H9 (cell line): ENCODE measurements at regions not wholly inside any gene's neighbourhood (a gene's known extent, or its start where the extent isn't known, plus 50 kb on each side); places are given as distances from the start of the nearest gene placed in this dataset.
A peak's percentile ranks its signal among the peaks of the same experiment; 100 is the strongest.

Experiments used
- DNase-seq: peaks from one replicate; pipeline ENCODE4 v3.0.0-alpha.2; 2017
- H2AFZ ChIP-seq: one replicate; pipeline ENCODE4 v1.6.1; 2013; ENCODE audit warnings: mild to moderate bottlenecking, low read length, control low read depth, moderate library complexity
- H2AK5ac ChIP-seq: 2 replicates; pipeline ENCODE4 v1.6.1; 2013; ENCODE audit warnings: low read length, control low read depth, mixed read lengths; ENCODE audit not compliant: insufficient read length
- H2BK120ac ChIP-seq: one replicate; pipeline ENCODE4 v1.6.1; 2013; ENCODE audit warnings: low read depth, mild to moderate bottlenecking, low read length, control low read depth, inconsistent platforms; ENCODE audit not compliant: poor library complexity, severe bottlenecking
- H2BK12ac ChIP-seq: 2 replicates; pipeline ENCODE4 v1.6.1; 2013; ENCODE audit warnings: low read length, control low read depth, mixed read lengths, low read depth; ENCODE audit not compliant: insufficient read length
- H2BK15ac ChIP-seq: 2 replicates; pipeline ENCODE4 v1.6.1; 2013; ENCODE audit warnings: low read depth, low read length, control low read depth
- H2BK20ac ChIP-seq: one replicate; pipeline ENCODE4 v1.6.1; 2013; ENCODE audit warnings: low read depth, mild to moderate bottlenecking, low read length, control low read depth, inconsistent platforms; ENCODE audit not compliant: poor library complexity, severe bottlenecking
- H2BK5ac ChIP-seq: 2 replicates; pipeline ENCODE4 v1.6.1; 2013; ENCODE audit warnings: low read length, control low read depth, mixed read lengths; ENCODE audit not compliant: insufficient read length
- H3K14ac ChIP-seq: 2 replicates; pipeline ENCODE4 v1.6.1; 2013; ENCODE audit warnings: low read length, control low read depth; ENCODE audit not compliant: insufficient read depth
- H3K18ac ChIP-seq: 2 replicates; pipeline ENCODE4 v1.6.1; 2013; ENCODE audit warnings: low read depth, mild to moderate bottlenecking, mixed read lengths, low read length, control low read depth; ENCODE audit not compliant: insufficient read length
- H3K23ac ChIP-seq: 2 replicates; pipeline ENCODE4 v1.6.1; 2013; ENCODE audit warnings: low read length, control low read depth, mixed read lengths, low read depth; ENCODE audit not compliant: insufficient read length
- H3K23me2 ChIP-seq: 2 replicates; pipeline ENCODE4 v1.6.1; 2013; ENCODE audit warnings: low read depth, mild to moderate bottlenecking, mixed read lengths, low read length, control low read depth; ENCODE audit not compliant: insufficient read length, poor library complexity, severe bottlenecking
- H3K27ac ChIP-seq: 2 replicates; pipeline ENCODE4 v1.5.1; 2013; ENCODE audit warnings: low read length, control low read depth, mixed read lengths, low read depth; ENCODE audit not compliant: insufficient read length
- H3K27me3 ChIP-seq: 2 replicates; pipeline ENCODE4 v1.6.1; 2013; ENCODE audit warnings: low read length, control low read depth, inconsistent platforms; ENCODE audit not compliant: insufficient read depth
- H3K4ac ChIP-seq: 2 replicates; pipeline ENCODE4 v1.6.1; 2013; ENCODE audit warnings: low read depth, mild to moderate bottlenecking, control low read depth, inconsistent platforms, low read length, moderate library complexity
- H3K4me1 ChIP-seq: 2 replicates; pipeline ENCODE4 v1.6.1; 2013; ENCODE audit warnings: low read length, control low read depth, inconsistent platforms; ENCODE audit not compliant: insufficient read depth
- H3K4me2 ChIP-seq: 2 replicates; pipeline ENCODE4 v1.6.1; 2013; ENCODE audit warnings: low read length, control low read depth, mixed read lengths; ENCODE audit not compliant: insufficient read length, insufficient read depth
- H3K56ac ChIP-seq: 2 replicates; pipeline ENCODE4 v1.6.1; 2013; ENCODE audit warnings: low read depth, mild to moderate bottlenecking, mixed read lengths, low read length, control low read depth; ENCODE audit not compliant: insufficient read length
- H3K79me1 ChIP-seq: 2 replicates; pipeline ENCODE4 v1.6.1; 2013; ENCODE audit warnings: low read depth, mild to moderate bottlenecking, moderate library complexity, low read length, control low read depth, inconsistent platforms; ENCODE audit not compliant: insufficient read depth, poor library complexity, severe bottlenecking
- H3K79me2 ChIP-seq: 2 replicates; pipeline ENCODE4 v1.6.1; 2013; ENCODE audit warnings: low read length, control low read depth, inconsistent platforms; ENCODE audit not compliant: insufficient read depth
- H3K9ac ChIP-seq: 2 replicates; pipeline ENCODE4 v1.6.1; 2013; ENCODE audit warnings: low read length, control low read depth, mixed read lengths; ENCODE audit not compliant: insufficient read length; ENCODE audit errors: extremely low read depth
- H3K9me3 ChIP-seq: one replicate; pipeline ENCODE4 v1.6.1; 2013; ENCODE audit warnings: low read depth, low read length, inconsistent platforms; ENCODE audit not compliant: control insufficient read depth
- H3T11ph ChIP-seq: one replicate; pipeline ENCODE4 v1.6.1; 2013; ENCODE audit warnings: mild to moderate bottlenecking, low read length, control low read depth, inconsistent platforms
- H4K20me1 ChIP-seq: one replicate; pipeline ENCODE4 v1.6.1; 2013; ENCODE audit not compliant: control insufficient read depth, insufficient read length, insufficient read depth
- H4K5ac ChIP-seq: 2 replicates; pipeline ENCODE4 v1.6.1; 2013; ENCODE audit warnings: low read depth, mild to moderate bottlenecking, mixed read lengths, low read length, control low read depth; ENCODE audit not compliant: insufficient read length
- H4K8ac ChIP-seq: replicated peaks from 2 replicates; pipeline ENCODE4 v1.6.1; 2013; ENCODE audit warnings: low read length, control low read depth, mixed read lengths, low read depth; ENCODE audit not compliant: insufficient read length
- H4K91ac ChIP-seq: 2 replicates; pipeline ENCODE4 v1.6.1; 2013; ENCODE audit warnings: low read depth, mild to moderate bottlenecking, moderate library complexity, mixed read lengths, low read length, control low read depth; ENCODE audit not compliant: insufficient read length
- H3K27ac Mint-ChIP-seq, 3 experiments: 2 replicates in 2 of 3; 3 replicates in 1 of 3; pipeline ENCODE4 v1.8.0; 2020 to 2021; ENCODE audit warnings: mixed read lengths in 3 of 3, mild to moderate bottlenecking in 1 of 3, moderate library complexity in 1 of 3
- H3K27me3 Mint-ChIP-seq: 2 replicates; pipeline ENCODE4 v1.8.0; 2021; ENCODE audit warnings: low read depth, mild to moderate bottlenecking, moderate library complexity, mixed read lengths
- H3K36me3 Mint-ChIP-seq, 3 experiments: 2 replicates in 2 of 3; 3 replicates in 1 of 3; pipeline ENCODE4 v1.8.0; 2020 to 2021; ENCODE audit warnings: low read depth in 3 of 3, mixed read lengths in 3 of 3; ENCODE audit not compliant: insufficient read depth in 1 of 3
- H3K4me1 Mint-ChIP-seq, 2 experiments: 2 replicates each; pipeline ENCODE4 v1.8.0; 2020; ENCODE audit warnings: mixed read lengths in 2 of 2
- H3K4me3 Mint-ChIP-seq, 2 experiments: 2 replicates in 1 of 2; 3 replicates in 1 of 2; pipeline ENCODE4 v1.8.0; 2020 to 2021; ENCODE audit warnings: mild to moderate bottlenecking in 2 of 2, mixed read lengths in 2 of 2, moderate library complexity in 1 of 2
- H3K9me3 Mint-ChIP-seq, 2 experiments: 2 replicates in 1 of 2; 3 replicates in 1 of 2; pipeline ENCODE4 v1.8.0; 2020; ENCODE audit warnings: mild to moderate bottlenecking in 2 of 2, mixed read lengths in 2 of 2, moderate library complexity in 1 of 2
- WGBS: extraction: QIAGEN DNeasy Blood & Tissue Kit; methylation state at CpG from one replicate; pipeline ENCODE4 v1.1.7; 2013; ENCODE audit warnings: missing lambda C conversion rate, low lambda C conversion rate, mixed read lengths; ENCODE audit not compliant: insufficient read length; ENCODE audit errors: extremely low coverage; 5-methylcytosine and 5-hydroxymethylcytosine counted together
- TF ChIP-seq, protein P1 (sequence below): fragments of 200-600 bp; sonication (generic); conservative IDR thresholded peaks from 3 replicates; pipeline ENCODE4 v1.8.0; 2021; ENCODE audit warnings: antibody characterized with exemption, mild to moderate bottlenecking

DNA sequence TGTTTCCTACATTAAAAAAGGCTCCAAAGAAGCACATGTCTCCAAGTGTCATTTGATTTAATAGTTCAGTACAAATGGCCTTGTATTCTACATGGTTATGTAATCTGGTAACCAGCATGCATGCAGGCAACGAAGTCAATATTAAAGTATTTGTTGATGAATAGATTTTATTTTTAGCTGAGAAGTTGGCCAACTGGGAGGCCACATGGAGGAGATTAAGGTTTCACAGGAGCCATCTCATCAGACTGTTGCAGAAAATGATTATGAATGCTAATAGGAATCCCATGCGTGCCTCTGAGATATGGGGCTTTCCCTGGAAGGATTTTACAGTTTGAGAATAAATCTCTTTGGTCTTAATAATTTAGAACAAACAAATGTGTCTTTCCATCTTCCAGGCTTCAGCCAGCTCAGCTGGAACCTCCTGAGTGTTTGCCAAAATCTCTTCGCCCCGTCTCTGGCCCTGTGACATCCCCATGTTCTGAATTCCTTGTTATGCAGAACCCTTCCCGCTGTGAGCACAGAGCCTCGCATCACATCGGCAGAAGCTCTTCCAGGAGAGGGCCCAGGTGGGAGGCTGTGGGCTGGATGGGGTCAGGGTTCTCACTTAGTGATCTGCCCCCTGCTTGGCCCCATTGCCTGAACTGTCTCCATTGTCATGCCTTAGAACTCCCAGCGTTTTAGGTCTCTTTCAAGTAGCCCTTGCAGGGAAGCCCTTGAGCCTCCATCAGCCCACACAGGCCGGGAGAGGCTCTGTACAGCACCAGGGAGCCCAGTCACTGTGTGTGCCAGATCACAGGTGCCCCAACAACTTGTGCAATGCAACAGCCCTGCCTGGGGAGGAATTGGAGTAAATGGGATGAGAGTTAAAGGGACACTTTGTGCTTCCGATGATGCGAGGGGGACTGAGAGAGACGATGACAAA is 190.5 kb upstream of the TWIST2 start:
- H3K27me3 ChIP-seq: no peaks in the 10 kb centered on the region; the same call in 1 of the 2 replicates
- Mint-ChIP-seq H3K27me3 (peaks cover 72% of the 10 kb centered on the region), H3K9me3 (peaks cover 2 to 7% of the 10 kb centered on the region in 2 experiments; a peak in 3 of 5 replicates), H3K36me3 (peaks cover 0 to 4% (median 4%) of the 10 kb centered on the region in 3 experiments; a peak in 3 of 7 replicates), H3K27ac (peak overlapping the region in 1 of 3 experiments; percentile 2; a peak in 1 of 7 replicates), H3K4me3 (peak overlapping the region in 1 of 2 experiments; percentile 45; a peak in 2 of 5 replicates), H3K4me1 (peaks cover 28 to 34% of the 10 kb centered on the region in 2 experiments)
- no peak overlapping the region for H3K4me2 ChIP-seq
- H3K56ac ChIP-seq: no peak overlapping the region
- no peak overlapping the region for H4K91ac ChIP-seq
- H2AFZ ChIP-seq: no peak overlapping the region
- no peak overlapping the region for H4K8ac ChIP-seq
- no peak overlapping the region for H2BK15ac ChIP-seq
- no peak overlapping the region for H3K18ac ChIP-seq
- no peak overlapping the region for H2BK12ac ChIP-seq
- peak; percentile 92 for DNase-seq
- no peak overlapping the region for H2BK120ac ChIP-seq
- no peak overlapping the region for H3K4ac ChIP-seq
- WGBS: no CpG with 5 or more reads among the region's 12 CpGs
- H4K5ac ChIP-seq: no peak overlapping the region
- no peak overlapping the region for H3K27ac ChIP-seq
- H3K9me3 ChIP-seq: no peaks in the 10 kb centered on the region
- no peaks in the 10 kb centered on the region for H3K23me2 ChIP-seq
- no peaks in the 10 kb centered on the region for H4K20me1 ChIP-seq
- TF ChIP-seq, protein P1, sequence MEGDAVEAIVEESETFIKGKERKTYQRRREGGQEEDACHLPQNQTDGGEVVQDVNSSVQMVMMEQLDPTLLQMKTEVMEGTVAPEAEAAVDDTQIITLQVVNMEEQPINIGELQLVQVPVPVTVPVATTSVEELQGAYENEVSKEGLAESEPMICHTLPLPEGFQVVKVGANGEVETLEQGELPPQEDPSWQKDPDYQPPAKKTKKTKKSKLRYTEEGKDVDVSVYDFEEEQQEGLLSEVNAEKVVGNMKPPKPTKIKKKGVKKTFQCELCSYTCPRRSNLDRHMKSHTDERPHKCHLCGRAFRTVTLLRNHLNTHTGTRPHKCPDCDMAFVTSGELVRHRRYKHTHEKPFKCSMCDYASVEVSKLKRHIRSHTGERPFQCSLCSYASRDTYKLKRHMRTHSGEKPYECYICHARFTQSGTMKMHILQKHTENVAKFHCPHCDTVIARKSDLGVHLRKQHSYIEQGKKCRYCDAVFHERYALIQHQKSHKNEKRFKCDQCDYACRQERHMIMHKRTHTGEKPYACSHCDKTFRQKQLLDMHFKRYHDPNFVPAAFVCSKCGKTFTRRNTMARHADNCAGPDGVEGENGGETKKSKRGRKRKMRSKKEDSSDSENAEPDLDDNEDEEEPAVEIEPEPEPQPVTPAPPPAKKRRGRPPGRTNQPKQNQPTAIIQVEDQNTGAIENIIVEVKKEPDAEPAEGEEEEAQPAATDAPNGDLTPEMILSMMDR: no peak
- H3K9ac ChIP-seq: no peak overlapping the region
- H3K23ac ChIP-seq: no peak overlapping the region
- H3K79me2 ChIP-seq: no peaks in the 10 kb centered on the region
- H3K79me1 ChIP-seq: no peaks in the 10 kb centered on the region
- no peak overlapping the region for H2BK20ac ChIP-seq
- no peak overlapping the region for H3K14ac ChIP-seq
- no peak overlapping the region for H2AK5ac ChIP-seq
- no peak overlapping the region for H3T11ph ChIP-seq
- H3K4me1 ChIP-seq: peaks cover 5% of the 10 kb centered on the region; the same call in 1 of the 2 replicates
- no peak overlapping the region for H2BK5ac ChIP-seq
